Tibial nerve (tissue), 3 donors: ENCODE measurements at regions not wholly inside any gene's neighbourhood (a gene's known extent, or its start where the extent isn't known, plus 50 kb on each side); places are given as distances from the start of the nearest gene placed in this dataset.

ENCODE experiments used
- CTCF ChIP-seq, 5 experiments: fragments of 200-600 bp in 3 of 5; fragments of 450-650 bp in 2 of 5; sonication (generic) in 3 of 5; IDR thresholded peaks; one replicate each; pipeline ENCODE4 v1.5.1; 2016 to 2019; ENCODE audit warnings: antibody characterized with exemption in 5 of 5, mild to moderate bottlenecking in 3 of 5, moderate library complexity in 2 of 5
- POLR2A ChIP-seq, 2 donors: fragments of 450-650 bp; IDR thresholded peaks; one replicate each; pipeline ENCODE4 v1.6.1; 2017; ENCODE audit warnings: antibody characterized with exemption in 2 of 2, mild to moderate bottlenecking in 2 of 2, moderate library complexity in 2 of 2

DNA sequence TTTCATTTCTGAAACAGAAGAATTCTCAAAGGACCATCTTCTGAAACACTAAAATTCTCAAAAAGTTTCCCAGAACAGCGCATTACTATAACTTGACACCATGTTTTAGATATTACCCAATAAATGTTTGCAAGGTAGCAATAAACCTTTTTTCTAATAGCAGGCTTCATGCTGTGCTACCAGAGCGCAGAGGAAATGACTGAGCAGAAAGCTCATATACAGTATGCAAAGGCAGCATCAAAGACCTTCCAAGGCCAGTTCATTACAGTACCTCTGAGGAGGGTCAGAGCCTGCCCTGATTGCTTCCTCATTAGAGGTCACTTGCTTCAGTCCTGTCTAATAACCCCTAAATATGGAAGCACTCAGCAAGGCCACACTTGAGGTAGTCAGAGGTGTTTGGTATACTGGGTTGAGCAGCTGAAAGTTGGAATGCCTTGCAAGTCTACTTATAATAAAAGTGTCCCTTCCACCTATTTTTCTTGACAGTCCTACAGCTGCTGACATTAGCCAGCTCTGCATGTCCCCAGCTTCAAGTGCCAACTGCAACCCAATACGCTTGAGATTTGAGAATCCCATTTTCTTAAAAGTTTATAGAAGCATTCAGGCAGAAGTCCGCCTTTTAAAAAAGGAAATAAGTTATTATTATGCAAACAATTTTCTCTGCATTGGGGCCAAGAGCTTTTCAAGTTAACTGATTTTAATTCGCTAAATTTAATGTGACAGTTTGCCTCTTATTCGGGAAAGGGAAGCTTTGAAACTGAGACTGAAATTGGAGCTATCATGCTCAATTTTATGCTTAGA, 207.2 kb downstream of the ZC3H11B start:
- TF ChIP-seq CTCF (IDR thresholded peaks at IDR 0.05) (no peak), POLR2A (IDR thresholded peaks at IDR 0.05) (no peak)
